ENCODE measurements at regions not wholly inside any gene's neighbourhood (a gene's known extent, or its start where the extent isn't known, plus 50 kb on each side); places are given as distances from the start of the nearest gene placed in this dataset.

DNA sequence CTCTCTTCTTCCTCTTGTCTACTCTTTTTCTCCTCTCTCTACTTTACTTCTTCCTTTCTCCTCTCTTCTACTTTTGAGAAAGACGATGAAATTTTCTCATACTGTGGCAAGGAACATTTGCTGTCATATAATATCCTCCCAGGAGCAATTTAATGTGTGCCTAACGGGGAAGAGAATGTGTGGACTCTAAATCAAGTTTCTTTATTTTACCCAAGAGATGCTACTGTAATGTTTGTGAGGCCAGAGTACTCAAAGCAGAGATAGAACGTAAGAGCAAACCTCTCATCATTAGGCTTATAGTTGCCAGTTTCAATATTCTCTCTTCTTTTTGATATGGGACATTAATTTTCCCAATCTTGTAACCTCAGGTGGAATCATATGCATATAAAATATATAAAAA, 801.4 kb downstream of the BCKDHB start:
- POLR2A ChIA-PET, result no interaction called here
- H3K4me3 Mint-ChIP-seq, result no peak overlapping the region
- no peaks in the 10 kb centered on the region for H3K27me3 Mint-ChIP-seq
- H3K4me1 Mint-ChIP-seq (ENCODE audit: low read depth), result no peaks in the 10 kb centered on the region
- DNase-seq (no peak), ATAC-seq (no peak)
- H3K27ac Mint-ChIP-seq, result no peak overlapping the region
- CTCF ChIA-PET, result no interaction called here
- TF ChIP-seq, protein P1, sequence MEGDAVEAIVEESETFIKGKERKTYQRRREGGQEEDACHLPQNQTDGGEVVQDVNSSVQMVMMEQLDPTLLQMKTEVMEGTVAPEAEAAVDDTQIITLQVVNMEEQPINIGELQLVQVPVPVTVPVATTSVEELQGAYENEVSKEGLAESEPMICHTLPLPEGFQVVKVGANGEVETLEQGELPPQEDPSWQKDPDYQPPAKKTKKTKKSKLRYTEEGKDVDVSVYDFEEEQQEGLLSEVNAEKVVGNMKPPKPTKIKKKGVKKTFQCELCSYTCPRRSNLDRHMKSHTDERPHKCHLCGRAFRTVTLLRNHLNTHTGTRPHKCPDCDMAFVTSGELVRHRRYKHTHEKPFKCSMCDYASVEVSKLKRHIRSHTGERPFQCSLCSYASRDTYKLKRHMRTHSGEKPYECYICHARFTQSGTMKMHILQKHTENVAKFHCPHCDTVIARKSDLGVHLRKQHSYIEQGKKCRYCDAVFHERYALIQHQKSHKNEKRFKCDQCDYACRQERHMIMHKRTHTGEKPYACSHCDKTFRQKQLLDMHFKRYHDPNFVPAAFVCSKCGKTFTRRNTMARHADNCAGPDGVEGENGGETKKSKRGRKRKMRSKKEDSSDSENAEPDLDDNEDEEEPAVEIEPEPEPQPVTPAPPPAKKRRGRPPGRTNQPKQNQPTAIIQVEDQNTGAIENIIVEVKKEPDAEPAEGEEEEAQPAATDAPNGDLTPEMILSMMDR (IDR thresholded peaks at IDR 0.05), result no peak
- intact Hi-C loops (cut with micrococcal nuclease), result no loop called here
- no peaks in the 10 kb centered on the region for H3K36me3 Mint-ChIP-seq (ENCODE audit: low read depth)
- no peaks in the 10 kb centered on the region for H3K9me3 Mint-ChIP-seq

DNA sequence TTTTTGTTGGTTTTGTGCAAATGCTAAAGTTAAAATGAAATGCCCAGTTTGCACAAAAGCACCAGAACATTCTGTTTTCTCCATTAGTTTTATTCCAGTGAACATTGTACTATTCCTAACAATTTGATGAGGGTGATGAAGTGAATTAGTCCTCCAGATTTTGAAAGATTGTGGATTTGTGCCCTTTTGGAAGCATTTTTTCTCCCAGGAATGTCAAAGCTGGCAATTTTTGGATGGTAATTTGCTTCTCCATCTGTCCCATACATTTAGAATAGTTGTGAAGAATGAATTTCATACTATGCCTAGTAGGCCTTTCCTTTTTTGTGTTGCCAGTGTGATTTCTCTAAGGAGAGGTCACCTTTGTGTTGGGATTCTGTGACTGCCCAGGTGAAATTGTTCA, 797.2 kb downstream of the BCKDHB start:
- Mint-ChIP-seq H3K36me3 (ENCODE audit: low read depth) (no peaks in the 10 kb centered on the region), H3K27ac (no peak overlapping the region), H3K27me3 (no peaks in the 10 kb centered on the region), H3K4me3 (no peak overlapping the region), H3K4me1 (ENCODE audit: low read depth) (no peaks in the 10 kb centered on the region), H3K9me3 (peaks cover 8% of the 10 kb centered on the region)
- POLR2A ChIA-PET, result no interaction called here
- CTCF ChIA-PET, result no interaction called here
- ATAC-seq, result no peak
- TF ChIP-seq, protein P1 (IDR thresholded peaks at IDR 0.05), result no peak
- DNase-seq, result no peak
- intact Hi-C loops (cut with micrococcal nuclease), result no loop called here

DNA sequence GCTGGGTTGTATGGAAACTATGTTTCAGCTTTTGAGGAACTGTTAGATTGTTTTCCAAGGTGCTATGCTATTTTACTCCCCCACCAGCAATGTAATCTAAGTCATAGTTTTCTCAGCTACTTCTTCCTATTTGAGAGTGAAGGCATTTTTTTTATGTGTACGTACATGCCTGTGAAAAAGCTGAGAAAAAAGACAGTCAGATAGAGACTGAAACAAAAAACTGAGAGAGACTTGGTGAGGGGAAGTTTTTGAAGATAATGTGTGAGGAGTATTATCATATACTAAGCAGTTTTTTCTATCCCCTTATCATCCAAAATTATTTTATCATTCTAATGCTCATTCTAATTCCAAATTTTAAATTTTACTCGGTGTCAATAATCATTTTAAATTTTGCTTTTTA, 780.0 kb downstream of the BCKDHB start:
- no peaks in the 10 kb centered on the region for H3K9me3 Mint-ChIP-seq
- CTCF ChIA-PET, result no interaction called here
- no peaks in the 10 kb centered on the region for H3K36me3 Mint-ChIP-seq (ENCODE audit: low read depth)
- TF ChIP-seq, protein P1 (IDR thresholded peaks at IDR 0.05), result no peak
- POLR2A ChIA-PET, result interaction anchor here (0.6 kb wide), 1 partner anchor 10 kb away, joined by 3 read pairs; no protein-coding TSS in a partner anchor
- no peaks in the 10 kb centered on the region for H3K4me1 Mint-ChIP-seq (ENCODE audit: low read depth)
- no peak overlapping the region for H3K27ac Mint-ChIP-seq
- H3K4me3 Mint-ChIP-seq, result no peak overlapping the region
- intact Hi-C loops (cut with micrococcal nuclease), result no loop called here
- DNase-seq (no peak), ATAC-seq (no peak)
- H3K27me3 Mint-ChIP-seq, result no peaks in the 10 kb centered on the region

DNA sequence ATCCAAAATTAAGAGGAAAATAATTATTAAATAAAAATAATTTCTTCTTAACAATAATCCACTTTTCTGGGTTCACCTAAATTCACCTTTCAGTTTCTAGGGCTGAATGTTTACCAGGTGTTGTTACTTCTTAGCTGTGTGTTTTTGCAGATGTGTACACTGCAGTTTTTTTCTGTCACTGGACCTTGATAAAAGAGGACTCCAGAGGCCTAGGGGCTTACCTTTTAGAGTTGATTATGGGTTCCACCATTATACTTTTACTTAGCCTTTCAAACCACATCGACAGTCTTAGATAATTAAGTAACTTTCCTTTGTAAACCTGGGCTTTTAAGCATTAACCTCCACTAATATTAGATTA, 766.5 kb downstream of the BCKDHB start:
- no peak overlapping the region for H3K27ac Mint-ChIP-seq
- TF ChIP-seq, protein P1 (IDR thresholded peaks at IDR 0.05), result no peak

DNA sequence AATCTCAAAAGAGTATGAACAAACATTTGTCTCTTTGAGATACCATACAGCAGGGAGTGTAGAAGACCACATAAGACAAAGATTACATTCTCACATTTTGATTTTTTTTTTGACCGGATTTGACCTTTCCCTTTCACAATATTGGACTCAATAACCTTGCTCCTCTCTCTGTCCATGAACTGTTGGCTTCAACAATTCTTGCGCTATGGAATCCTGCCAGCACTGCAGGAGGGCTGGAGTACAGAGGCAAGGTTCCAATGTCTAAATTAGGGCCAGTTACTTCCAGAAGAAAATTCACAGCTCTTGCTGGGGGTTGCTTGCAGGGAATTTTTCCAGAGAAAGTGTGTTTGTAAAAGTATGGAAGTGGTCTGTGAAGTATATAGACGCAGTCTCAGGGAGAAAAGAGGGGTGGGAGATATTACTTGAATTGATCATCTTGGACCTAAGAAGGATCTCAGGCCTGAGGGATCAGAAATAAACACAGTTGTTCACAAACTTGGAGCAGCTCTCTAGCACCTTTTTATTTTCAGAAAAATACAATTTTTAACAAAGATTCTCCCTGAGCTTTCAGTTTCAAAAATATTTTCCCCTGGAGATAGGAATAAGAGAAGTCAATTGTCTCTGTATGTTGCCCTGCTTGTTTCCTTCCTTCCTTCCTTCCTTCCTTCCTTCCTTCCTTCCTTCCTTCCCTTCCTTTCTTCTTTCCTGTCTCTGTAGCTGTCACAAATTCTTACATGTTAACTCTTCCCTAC, 765.9 kb downstream of the BCKDHB start:
- DNase-seq (no peak), ATAC-seq (no peak)
- Mint-ChIP-seq H3K27ac (no peak overlapping the region), H3K4me1 (ENCODE audit: low read depth) (no peaks in the 10 kb centered on the region), H3K9me3 (peaks cover 5% of the 10 kb centered on the region), H3K4me3 (no peak overlapping the region), H3K36me3 (ENCODE audit: low read depth) (no peaks in the 10 kb centered on the region), H3K27me3 (no peaks in the 10 kb centered on the region)
- ChIA-PET CTCF (no interaction called here), POLR2A (no interaction called here)
- intact Hi-C loops (cut with micrococcal nuclease), result no loop called here
- TF ChIP-seq, protein P1 (IDR thresholded peaks at IDR 0.05), result no peak

More for the DNA sequence above, 766.5 kb downstream of the BCKDHB start:
- no peaks in the 10 kb centered on the region for H3K36me3 Mint-ChIP-seq (ENCODE audit: low read depth)
- no peaks in the 10 kb centered on the region for H3K27me3 Mint-ChIP-seq
- intact Hi-C loops (cut with micrococcal nuclease), result no loop called here
- no peaks in the 10 kb centered on the region for H3K4me1 Mint-ChIP-seq (ENCODE audit: low read depth)
- ChIA-PET CTCF (no interaction called here), POLR2A (no interaction called here)
- peaks cover 5% of the 10 kb centered on the region for H3K9me3 Mint-ChIP-seq
- no peak for ATAC-seq
- no peak overlapping the region for H3K4me3 Mint-ChIP-seq
- DNase-seq, result no peak

Data from activated CD8-positive, alpha-beta T cell treated with anti-CD3 and anti-CD28 coated beads for 36 hours (primary cell).